Activated T-helper 1 cell treated with anti-CD3 and anti-CD28 coated beads, Interleukin-12 subunit alpha, Interleukin-12 subunit beta, Interleukin-2, Interleukin-4 antibody, amounts not matched to agents 30 ng/mL and 10 ng/mL and 1 ng/mL, durations not matched to agents 14 hours and 24 hours and 36 hours (primary cell): ENCODE measurements at regions not wholly inside any gene's neighbourhood (a gene's known extent, or its start where the extent isn't known, plus 50 kb on each side); places are given as distances from the start of the nearest gene placed in this dataset.

Experiments used
- DNase-seq: peaks from one replicate; pipeline ENCODE4 v3.0.0; 2021; ENCODE audit warnings: low spot score
- H3K27ac Mint-ChIP-seq: one replicate; pipeline ENCODE4 v1.8.0; 2021; ENCODE audit warnings: mild to moderate bottlenecking, mixed read lengths
- H3K27me3 Mint-ChIP-seq: one replicate; pipeline ENCODE4 v1.8.0; 2022; ENCODE audit warnings: mild to moderate bottlenecking, moderate library complexity, mixed read lengths; ENCODE audit not compliant: insufficient read depth
- H3K36me3 Mint-ChIP-seq: one replicate; pipeline ENCODE4 v1.8.0; 2021; ENCODE audit warnings: low read depth, mixed read lengths
- H3K4me1 Mint-ChIP-seq: one replicate; pipeline ENCODE4 v1.8.0; 2021; ENCODE audit warnings: low read depth, mixed read lengths
- H3K4me3 Mint-ChIP-seq: one replicate; pipeline ENCODE4 v1.8.0; 2021; ENCODE audit warnings: mild to moderate bottlenecking, moderate library complexity, mixed read lengths
- H3K9me3 Mint-ChIP-seq: one replicate; pipeline ENCODE4 v1.8.0; 2021; ENCODE audit warnings: mixed read lengths
- intact Hi-C: fragments of 100-400 bp; cut with micrococcal nuclease; formaldehyde crosslinking; loops from one replicate; pipeline ENCODE4 v1.15.1; 2024

DNA sequence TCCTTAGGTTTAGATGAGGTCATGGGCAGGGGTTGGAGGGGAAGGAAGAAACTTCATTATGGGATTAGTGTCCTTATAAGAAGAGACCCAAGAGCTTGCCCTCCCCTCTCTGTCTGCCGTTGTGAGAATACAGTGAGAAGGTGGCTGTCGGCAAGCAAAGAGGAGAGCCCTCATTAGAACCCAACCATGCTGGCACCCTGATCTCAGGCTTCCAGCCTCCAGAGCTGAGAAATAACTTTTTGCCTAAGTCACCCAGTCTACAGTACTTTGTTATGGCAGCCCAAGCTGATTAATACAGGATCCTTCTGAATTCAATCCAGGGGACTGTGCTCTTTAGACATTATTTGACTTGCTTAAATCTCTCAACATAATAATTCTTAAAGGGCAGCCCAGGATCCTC lies 209.0 kb downstream of the RNF152 start:
- no peak overlapping the region for H3K4me3 Mint-ChIP-seq
- peaks cover 9% of the 10 kb centered on the region for H3K9me3 Mint-ChIP-seq
- no peak overlapping the region for H3K27ac Mint-ChIP-seq
- intact Hi-C loops: no loop called here
- peaks cover 1% of the 10 kb centered on the region for H3K27me3 Mint-ChIP-seq
- H3K36me3 Mint-ChIP-seq: no peaks in the 10 kb centered on the region
- DNase-seq: no peak
- H3K4me1 Mint-ChIP-seq: no peaks in the 10 kb centered on the region

- Mint-ChIP-seq H3K27me3 (peaks cover 1% of the 10 kb centered on the region), H3K36me3 (no peaks in the 10 kb centered on the region), H3K4me1 (no peaks in the 10 kb centered on the region), H3K27ac (no peak overlapping the region), H3K4me3 (no peak overlapping the region), H3K9me3 (peaks cover 12% of the 10 kb centered on the region)
- DNase-seq: no peak
- intact Hi-C loops: no loop called here
These were observed 211.7 kb downstream of the RNF152 start for GRCh38 chr18:61681065-61681464.

DNA sequence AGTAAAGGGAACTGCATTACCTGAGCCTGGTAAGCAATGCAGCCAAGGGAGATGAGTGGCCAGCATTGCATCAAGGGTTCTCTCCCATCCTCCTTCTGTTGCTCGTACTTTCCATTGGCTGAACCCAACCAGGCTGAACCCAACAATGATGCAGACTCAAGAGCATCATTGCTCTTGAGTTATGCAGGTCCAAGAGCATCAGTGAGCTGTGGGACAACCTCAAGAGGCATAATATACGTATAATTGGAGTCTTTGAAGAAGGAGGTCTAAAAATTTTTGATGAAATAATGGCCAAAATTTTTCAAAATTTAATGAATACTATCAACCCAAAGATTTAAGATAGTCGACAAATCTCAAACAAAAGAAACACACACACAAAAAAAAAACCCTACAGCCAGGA lies 213.0 kb downstream of the RNF152 start:
- intact Hi-C loops: no loop called here
- peaks cover 12% of the 10 kb centered on the region for H3K9me3 Mint-ChIP-seq

DNA sequence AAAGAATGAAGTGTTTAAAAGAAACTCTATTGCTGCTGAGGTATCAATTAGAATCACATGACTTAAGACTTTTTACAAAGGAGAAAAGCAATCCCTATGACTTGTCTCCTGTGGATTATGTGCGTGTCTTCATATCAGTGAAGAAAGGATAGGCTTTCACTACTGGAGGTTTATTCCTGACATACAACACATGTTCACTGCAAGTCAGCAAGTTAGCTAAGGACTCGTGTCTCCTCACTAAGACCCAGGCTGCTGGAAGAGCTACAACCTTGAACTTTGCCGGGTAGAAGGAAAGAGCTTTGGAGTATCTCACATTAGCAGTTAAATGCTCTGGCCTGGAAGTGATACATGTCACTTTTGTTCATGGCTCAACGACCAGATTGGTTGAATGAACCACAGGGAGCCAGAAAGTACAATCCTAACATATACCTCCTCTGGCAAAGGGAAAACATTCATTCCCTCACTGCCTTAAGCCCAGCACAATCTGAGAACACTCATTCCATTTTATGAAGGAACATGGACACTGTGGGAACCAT lies 215.3 kb downstream of the RNF152 start:
- DNase-seq: no peak
- Mint-ChIP-seq H3K36me3 (no peaks in the 10 kb centered on the region), H3K9me3 (peaks cover 12% of the 10 kb centered on the region), H3K27ac (no peak overlapping the region), H3K27me3 (peaks cover 12% of the 10 kb centered on the region), H3K4me3 (no peak overlapping the region), H3K4me1 (no peaks in the 10 kb centered on the region)
- intact Hi-C loops: no loop called here

More for the DNA sequence above, 213.0 kb downstream of the RNF152 start:
- peaks cover 3% of the 10 kb centered on the region for H3K27me3 Mint-ChIP-seq
- no peaks in the 10 kb centered on the region for H3K36me3 Mint-ChIP-seq
- DNase-seq: no peak
- no peak overlapping the region for H3K27ac Mint-ChIP-seq
- no peaks in the 10 kb centered on the region for H3K4me1 Mint-ChIP-seq
- H3K4me3 Mint-ChIP-seq: no peak overlapping the region

DNA sequence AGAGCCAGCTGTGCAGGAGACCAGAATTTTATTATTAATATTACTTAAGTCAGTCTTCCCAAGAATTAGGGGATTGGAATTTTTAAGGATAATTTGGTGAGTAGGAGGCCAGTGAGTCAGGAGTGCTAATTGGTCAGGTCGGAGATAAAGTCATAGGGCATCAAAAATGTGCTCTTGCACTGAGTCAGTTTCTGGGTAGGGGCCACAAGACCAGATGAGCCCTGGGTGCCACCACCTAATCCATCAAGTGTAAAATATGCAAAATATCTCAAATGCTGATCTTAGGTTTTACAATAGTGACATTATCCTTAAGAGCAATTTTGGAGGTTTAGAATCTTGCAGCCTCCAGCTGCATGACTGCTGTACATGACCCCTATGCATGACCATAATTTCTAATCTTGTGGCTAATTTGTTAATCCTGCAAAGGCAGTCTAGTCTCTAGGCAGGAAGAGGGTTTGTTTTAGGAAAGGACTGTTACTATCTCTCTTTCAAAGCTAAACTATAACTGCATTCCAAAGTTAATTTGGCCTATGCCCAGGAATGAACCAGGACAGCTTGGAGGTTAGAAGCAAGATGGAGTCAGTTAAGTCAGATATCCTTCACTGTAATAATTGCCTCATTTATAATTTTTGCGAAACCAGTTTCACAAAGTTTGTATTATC lies 215.9 kb downstream of the RNF152 start:
- no peak for DNase-seq
- peaks cover 12% of the 10 kb centered on the region for H3K9me3 Mint-ChIP-seq
- intact Hi-C loops: no loop called here
- H3K27me3 Mint-ChIP-seq: peaks cover 13% of the 10 kb centered on the region
- H3K36me3 Mint-ChIP-seq: no peaks in the 10 kb centered on the region
- no peak overlapping the region for H3K27ac Mint-ChIP-seq
- H3K4me3 Mint-ChIP-seq: no peak overlapping the region
- H3K4me1 Mint-ChIP-seq: no peaks in the 10 kb centered on the region

- H3K4me1 Mint-ChIP-seq: no peaks in the 10 kb centered on the region
- H3K27ac Mint-ChIP-seq: no peak overlapping the region
- no peak overlapping the region for H3K4me3 Mint-ChIP-seq
- H3K36me3 Mint-ChIP-seq: no peaks in the 10 kb centered on the region
- peaks cover 14% of the 10 kb centered on the region for H3K27me3 Mint-ChIP-seq
- DNase-seq: no peak
- no peaks in the 10 kb centered on the region for H3K9me3 Mint-ChIP-seq
- intact Hi-C loops: no loop called here
These were observed 223.5 kb downstream of the RNF152 start for GRCh38 chr18:61669320-61669719.

GRCh38 chr18:61666876-61667590 lies 225.8 kb downstream of the RNF152 start:
- no peak for DNase-seq
- H3K36me3 Mint-ChIP-seq: no peaks in the 10 kb centered on the region
- H3K4me1 Mint-ChIP-seq: no peaks in the 10 kb centered on the region
- peaks cover 5% of the 10 kb centered on the region for H3K27me3 Mint-ChIP-seq
- intact Hi-C loops: no loop called here
- no peak overlapping the region for H3K27ac Mint-ChIP-seq
- H3K4me3 Mint-ChIP-seq: no peak overlapping the region
- no peaks in the 10 kb centered on the region for H3K9me3 Mint-ChIP-seq

GRCh38 chr18:61664419-61665084 lies 228.3 kb downstream of the RNF152 start:
- H3K27ac Mint-ChIP-seq: no peak overlapping the region
- H3K9me3 Mint-ChIP-seq: peaks cover 3% of the 10 kb centered on the region
- no peaks in the 10 kb centered on the region for H3K36me3 Mint-ChIP-seq
- no peak for DNase-seq
- intact Hi-C loops: no loop called here
- no peaks in the 10 kb centered on the region for H3K4me1 Mint-ChIP-seq
- no peak overlapping the region for H3K4me3 Mint-ChIP-seq
- peaks cover 5% of the 10 kb centered on the region for H3K27me3 Mint-ChIP-seq

- H3K27me3 Mint-ChIP-seq: peaks cover 3% of the 10 kb centered on the region
- peaks cover 3% of the 10 kb centered on the region for H3K9me3 Mint-ChIP-seq
- no peak overlapping the region for H3K4me3 Mint-ChIP-seq
- no peaks in the 10 kb centered on the region for H3K36me3 Mint-ChIP-seq
- H3K4me1 Mint-ChIP-seq: no peaks in the 10 kb centered on the region
- no peak overlapping the region for H3K27ac Mint-ChIP-seq
- no peak for DNase-seq
- intact Hi-C loops: no loop called here
These were observed 230.1 kb downstream of the RNF152 start for GRCh38 chr18:61662726-61663125.

DNA sequence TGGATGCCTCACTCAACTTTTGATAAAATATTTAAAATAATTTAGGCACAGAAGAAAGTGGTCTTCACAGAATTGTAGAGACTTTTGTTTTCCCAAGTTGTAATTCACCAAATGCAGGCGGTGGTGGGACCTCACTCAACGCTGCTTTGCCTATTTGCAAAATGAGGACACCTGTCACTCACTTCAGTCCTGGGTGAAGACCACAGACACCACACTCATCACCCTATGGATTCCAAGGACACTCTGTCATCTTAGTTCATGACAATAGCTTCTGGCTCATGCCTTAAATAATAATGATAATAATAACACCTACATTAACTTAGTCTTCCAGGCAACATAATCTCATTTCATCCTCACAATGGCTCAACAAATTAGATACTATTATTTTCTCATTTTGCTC lies 234.4 kb downstream of the RNF152 start:
- Mint-ChIP-seq H3K4me3 (no peak overlapping the region), H3K4me1 (no peaks in the 10 kb centered on the region), H3K36me3 (no peaks in the 10 kb centered on the region), H3K27ac (no peak overlapping the region), H3K9me3 (peaks cover 3% of the 10 kb centered on the region), H3K27me3 (no peaks in the 10 kb centered on the region)
- intact Hi-C loops: loop anchor here (10.0 kb wide), 1 partner anchor 196 kb away; no protein-coding TSS in a partner anchor
- no peak for DNase-seq

DNA sequence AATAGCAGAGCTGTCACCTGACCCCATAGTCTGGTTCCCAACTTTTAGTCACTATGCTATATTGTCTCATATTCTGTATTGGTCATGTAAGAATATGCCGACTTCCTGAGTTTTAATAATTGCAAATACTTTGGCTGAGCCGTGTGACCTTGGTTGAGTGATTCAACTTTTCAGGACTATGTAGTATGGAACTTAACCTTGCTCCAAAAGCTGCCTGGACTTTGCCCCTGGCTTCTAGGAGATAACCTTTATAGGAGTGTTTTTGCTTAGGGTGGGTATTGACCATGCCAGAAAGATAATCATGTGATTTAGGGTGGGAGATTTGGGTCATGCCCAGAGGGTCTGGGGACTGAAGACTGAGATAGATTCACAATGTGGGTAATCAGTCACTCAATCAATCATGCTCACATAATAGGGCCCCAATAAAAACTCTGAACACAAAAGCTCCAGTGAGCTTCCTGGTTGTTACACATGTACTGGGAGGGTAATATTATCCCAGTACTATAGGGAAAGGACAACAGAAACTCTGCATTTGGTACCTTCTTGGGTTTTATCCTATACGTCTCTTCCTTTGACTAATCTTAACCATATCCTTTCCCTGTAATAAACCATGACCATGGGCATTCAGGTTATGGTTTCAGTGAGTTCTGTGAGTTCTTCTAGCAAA lies 235.6 kb downstream of the RNF152 start:
- no peaks in the 10 kb centered on the region for H3K27me3 Mint-ChIP-seq
- H3K36me3 Mint-ChIP-seq: no peaks in the 10 kb centered on the region
- no peaks in the 10 kb centered on the region for H3K4me1 Mint-ChIP-seq
- peaks cover 3% of the 10 kb centered on the region for H3K9me3 Mint-ChIP-seq
- H3K4me3 Mint-ChIP-seq: no peak overlapping the region
- intact Hi-C loops: loop anchor here (10.0 kb wide), 1 partner anchor 198 kb away; no protein-coding TSS in a partner anchor
- no peak for DNase-seq
- H3K27ac Mint-ChIP-seq: no peak overlapping the region

DNA sequence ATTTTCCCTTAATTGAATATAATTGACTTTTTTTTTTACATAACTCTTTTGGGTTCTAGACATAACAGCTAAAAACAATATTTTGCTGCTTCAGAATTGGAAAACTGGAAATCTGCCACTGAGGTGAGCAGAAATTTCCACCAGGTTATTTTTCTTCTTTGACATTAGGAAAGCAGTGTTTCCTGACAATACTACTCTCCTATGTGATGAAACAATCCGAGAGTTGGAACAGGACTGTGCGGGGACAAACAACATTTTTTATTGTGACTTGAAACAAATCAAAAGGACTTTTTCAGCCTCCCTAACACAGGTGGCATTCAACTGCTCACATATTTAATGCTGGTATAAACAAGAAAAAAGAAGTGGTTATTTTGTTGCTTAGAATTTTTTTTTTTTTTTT lies 237.2 kb downstream of the RNF152 start:
- Mint-ChIP-seq H3K9me3 (no peaks in the 10 kb centered on the region), H3K4me1 (no peaks in the 10 kb centered on the region), H3K36me3 (no peaks in the 10 kb centered on the region), H3K27me3 (no peaks in the 10 kb centered on the region), H3K4me3 (no peak overlapping the region), H3K27ac (no peak overlapping the region)
- DNase-seq: no peak
- intact Hi-C loops: loop anchor here (10.0 kb wide), 1 partner anchor 199 kb away; no protein-coding TSS in a partner anchor
